ENCODE measurements at regions not wholly inside any gene's neighbourhood (a gene's known extent, or its start where the extent isn't known, plus 50 kb on each side); places are given as distances from the start of the nearest gene placed in this dataset.

- intact Hi-C loops (cut with micrococcal nuclease; ENCODE audit: unreplicated experiment): no loop called here
- DNase-seq (ENCODE audit: low spot score): no peak
- TF ChIP-seq CTCF (conservative IDR thresholded peaks at IDR 0.05; ENCODE audit: low read depth, low read length): no peak
- TF ChIP-seq EZH2 (IDR thresholded peaks at IDR 0.05; ENCODE audit: borderline replicate concordance, low read depth, low read length, poor library complexity, severe bottlenecking): no peak
- H3K4me1 ChIP-seq (ENCODE audit: insufficient read depth, low read length, poor library complexity, severe bottlenecking): no peaks in the 10 kb centered on the region
- ChIA-PET POLR2A (ENCODE audit: low non-redundant PET) (no interaction called here), CTCF (no interaction called here)
- H3K36me3 ChIP-seq (ENCODE audit: insufficient read depth, low read length, poor library complexity, severe bottlenecking): no peaks in the 10 kb centered on the region
- no peak overlapping the region for H3K4me3 ChIP-seq (ENCODE audit: low read depth, low read length, poor library complexity, severe bottlenecking)
- no peaks in the 10 kb centered on the region for H3K27me3 ChIP-seq (replicated peaks; ENCODE audit: insufficient read depth, low read depth, low read length, poor library complexity)
- H3K9me3 ChIP-seq (ENCODE audit: low read depth, low read length, poor library complexity, severe bottlenecking): no peaks in the 10 kb centered on the region
- no peak overlapping the region for H3K27ac ChIP-seq (ENCODE audit: low read depth, low read length, poor library complexity, severe bottlenecking)
- no TSS peak for BruUV-seq (replicated peaks)
These were observed 448.6 kb downstream of the PLK2 start for GRCh38 chr5:58011301-58011700.

GRCh38 chr5:58009754-58010153, 450.1 kb downstream of the PLK2 start:
- CTCF ChIA-PET: no interaction called here
- DNase-seq (ENCODE audit: low spot score): no peak
- no TSS peak for BruUV-seq (replicated peaks)

GRCh38 chr5:58002323-58002722, 457.6 kb downstream of the PLK2 start:
- Histone ChIP-seq H3K36me3 (ENCODE audit: insufficient read depth, low read length, poor library complexity, severe bottlenecking) (no peaks in the 10 kb centered on the region), H3K4me1 (ENCODE audit: insufficient read depth, low read length, poor library complexity, severe bottlenecking) (no peaks in the 10 kb centered on the region), H3K4me3 (ENCODE audit: low read depth, low read length, poor library complexity, severe bottlenecking) (no peak overlapping the region), H3K9me3 (ENCODE audit: low read depth, low read length, poor library complexity, severe bottlenecking) (no peaks in the 10 kb centered on the region), H3K27ac (ENCODE audit: low read depth, low read length, poor library complexity, severe bottlenecking) (no peak overlapping the region), H3K27me3 (replicated peaks; ENCODE audit: insufficient read depth, low read depth, low read length, poor library complexity) (no peaks in the 10 kb centered on the region)
- intact Hi-C loops (cut with micrococcal nuclease; ENCODE audit: unreplicated experiment): no loop called here
- POLR2A ChIA-PET (ENCODE audit: low non-redundant PET): no interaction called here
- DNase-seq (ENCODE audit: low spot score): no peak
- TF ChIP-seq CTCF (conservative IDR thresholded peaks at IDR 0.05; ENCODE audit: low read depth, low read length) (no peak), EZH2 (IDR thresholded peaks at IDR 0.05; ENCODE audit: borderline replicate concordance, low read depth, low read length, poor library complexity, severe bottlenecking) (no peak)
- no TSS peak for BruUV-seq (replicated peaks)
- CTCF ChIA-PET: no interaction called here

More at GRCh38 chr5:58009754-58010153, 450.1 kb downstream of the PLK2 start:
- no peaks in the 10 kb centered on the region for H3K9me3 ChIP-seq (ENCODE audit: low read depth, low read length, poor library complexity, severe bottlenecking)
- no peaks in the 10 kb centered on the region for H3K4me1 ChIP-seq (ENCODE audit: insufficient read depth, low read length, poor library complexity, severe bottlenecking)
- POLR2A ChIA-PET (ENCODE audit: low non-redundant PET): no interaction called here
- intact Hi-C loops (cut with micrococcal nuclease; ENCODE audit: unreplicated experiment): no loop called here
- TF ChIP-seq CTCF (conservative IDR thresholded peaks at IDR 0.05; ENCODE audit: low read depth, low read length) (no peak), EZH2 (IDR thresholded peaks at IDR 0.05; ENCODE audit: borderline replicate concordance, low read depth, low read length, poor library complexity, severe bottlenecking) (no peak)
- H3K36me3 ChIP-seq (ENCODE audit: insufficient read depth, low read length, poor library complexity, severe bottlenecking): no peaks in the 10 kb centered on the region
- no peaks in the 10 kb centered on the region for H3K27me3 ChIP-seq (replicated peaks; ENCODE audit: insufficient read depth, low read depth, low read length, poor library complexity)
- H3K4me3 ChIP-seq (ENCODE audit: low read depth, low read length, poor library complexity, severe bottlenecking): no peak overlapping the region
- no peak overlapping the region for H3K27ac ChIP-seq (ENCODE audit: low read depth, low read length, poor library complexity, severe bottlenecking)
